ENCODE measurements at regions not wholly inside any gene's neighbourhood (a gene's known extent, or its start where the extent isn't known, plus 50 kb on each side); places are given as distances from the start of the nearest gene placed in this dataset.

- no peak for DNase-seq
Observed at GRCh38 chr6:165742047-165742446, 79.0 kb upstream of the PDE10A start.

GRCh38 chr6:165737396-165737795 is 74.4 kb upstream of the PDE10A start:
- no peak for DNase-seq

GRCh38 chr6:165735065-165735464 is 72.0 kb upstream of the PDE10A start:
- no peak for DNase-seq

- no peak for DNase-seq
Observed at GRCh38 chr6:165733489-165733791, 70.4 kb upstream of the PDE10A start.

- peak; percentile 53 to 68 for DNase-seq
Observed at GRCh38 chr6:165732696-165733488, 69.9 kb upstream of the PDE10A start.

- DNase-seq, result peak in 1 of 2 experiments; percentile 44
Observed at GRCh38 chr6:165729307-165729936, 66.4 kb upstream of the PDE10A start.

GRCh38 chr6:165728216-165728615 is 65.2 kb upstream of the PDE10A start:
- DNase-seq, result peak; percentile 94 to 96

- no peak for DNase-seq
Observed at GRCh38 chr6:165726965-165727381, 63.9 kb upstream of the PDE10A start.

- no peak for DNase-seq
Observed at GRCh38 chr6:165726290-165726875, 63.3 kb upstream of the PDE10A start.

GRCh38 chr6:165725201-165725600 is 62.2 kb upstream of the PDE10A start:
- no peak for DNase-seq

GRCh38 chr6:165723326-165723725 is 60.3 kb upstream of the PDE10A start:
- DNase-seq, result no peak

GRCh38 chr6:165722022-165722421 is 59.0 kb upstream of the PDE10A start:
- no peak for DNase-seq

GRCh38 chr6:165721356-165721755 is 58.3 kb upstream of the PDE10A start:
- DNase-seq, result no peak

- DNase-seq, result no peak
Observed at GRCh38 chr6:165718491-165718891, 55.5 kb upstream of the PDE10A start.

GRCh38 chr6:165717732-165718465 is 54.9 kb upstream of the PDE10A start:
- DNase-seq, result no peak

GRCh38 chr6:165716886-165717285 is 53.8 kb upstream of the PDE10A start:
- no peak for DNase-seq

- DNase-seq, result no peak
Observed at GRCh38 chr6:165715428-165715827, 52.4 kb upstream of the PDE10A start.

GRCh38 chr6:165714907-165715306 is 51.9 kb upstream of the PDE10A start:
- no peak for DNase-seq

GRCh38 chr6:165713845-165714466 is 50.9 kb upstream of the PDE10A start:
- no peak for DNase-seq
